GM19452 (cell line): ENCODE measurements at regions not wholly inside any gene's neighbourhood (a gene's known extent, or its start where the extent isn't known, plus 50 kb on each side); places are given as distances from the start of the nearest gene placed in this dataset.

Source experiments
- ATAC-seq: cut with Tn5 transposase; IDR thresholded peaks from one replicate; pipeline ENCODE4 v1.9.1; 2021; ENCODE audit not compliant: unreplicated experiment

DNA sequence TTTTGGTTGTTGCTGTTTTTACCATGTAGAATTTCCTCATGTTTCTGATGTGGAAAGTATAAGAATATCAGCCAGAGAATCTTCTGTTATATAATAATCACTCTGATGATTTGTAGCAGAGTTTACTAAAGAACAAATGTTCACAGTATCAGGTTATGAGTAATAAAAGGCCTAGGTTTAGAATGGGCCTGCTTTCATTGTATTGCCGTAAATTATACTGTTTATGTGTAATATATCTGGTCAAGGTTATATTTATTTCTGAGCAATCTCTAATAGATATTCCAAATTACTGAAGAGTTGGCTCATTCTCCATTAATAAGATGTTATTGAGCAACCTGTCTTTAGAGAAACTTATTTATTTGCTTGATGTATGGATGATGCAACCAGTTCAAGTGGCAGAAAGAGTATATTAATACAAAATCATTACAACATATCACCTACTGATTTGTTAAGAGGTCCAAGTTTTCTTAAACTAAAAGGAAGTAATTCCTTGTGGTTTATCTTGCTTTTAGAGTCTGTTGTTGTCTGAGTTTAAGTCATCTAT is 649.4 kb upstream of the CXADR start:
- no peak for ATAC-seq

DNA sequence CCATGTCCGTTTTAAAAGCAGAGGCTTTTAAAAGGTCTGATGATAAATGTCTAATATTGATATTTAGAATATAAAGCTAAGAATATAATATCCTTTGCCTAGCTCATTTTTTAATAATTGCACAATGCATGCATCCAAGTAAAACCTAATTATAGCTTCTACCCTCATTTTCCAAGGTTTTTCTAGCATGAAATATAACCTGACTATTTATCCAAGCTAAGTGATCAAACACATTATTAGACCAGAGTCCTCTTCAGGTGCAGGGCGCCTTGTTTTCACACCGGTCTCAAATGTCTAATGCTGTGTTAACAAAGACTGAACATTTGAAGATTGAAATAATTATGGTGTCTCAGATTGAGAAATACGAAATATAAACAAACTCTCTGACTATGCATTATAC is 648.9 kb upstream of the CXADR start:
- no peak for ATAC-seq

DNA sequence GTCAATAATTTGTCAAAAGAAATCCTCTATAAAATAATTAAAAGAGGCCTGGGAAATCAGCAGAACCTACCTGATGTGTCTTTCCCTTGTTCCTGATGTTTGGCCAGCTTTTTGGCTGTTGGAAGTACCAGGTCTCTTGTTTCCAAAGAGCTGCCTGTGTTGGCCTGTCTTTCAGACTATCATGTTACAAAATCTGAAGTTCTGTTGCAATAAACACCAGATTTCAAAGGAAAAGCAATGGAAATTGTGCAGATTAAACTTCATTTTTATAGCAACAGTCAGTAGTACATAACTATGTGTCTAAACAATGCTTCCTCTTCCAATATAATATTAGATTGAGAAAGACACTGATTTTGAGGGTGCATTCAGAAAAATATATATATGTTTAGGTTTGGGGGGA is 647.2 kb upstream of the CXADR start:
- no peak for ATAC-seq

DNA sequence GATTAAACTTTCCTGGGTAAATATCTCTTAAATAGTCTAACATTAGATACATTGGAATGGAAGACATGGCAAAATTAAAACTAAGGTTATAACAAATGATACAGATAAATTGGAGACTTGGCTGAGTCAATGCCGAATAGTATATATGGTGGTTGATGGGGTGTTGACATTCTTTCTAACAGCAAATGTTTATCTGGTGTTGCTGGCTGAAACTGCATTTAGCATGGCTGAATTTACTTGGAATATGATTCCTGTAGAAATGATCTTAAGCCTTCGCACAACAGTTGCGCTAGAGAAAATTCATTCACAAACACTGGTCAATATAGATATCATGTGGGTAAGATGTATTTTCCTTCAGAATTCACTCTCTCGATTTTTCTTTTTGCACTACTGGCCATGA is 646.0 kb upstream of the CXADR start:
- ATAC-seq = no peak

DNA sequence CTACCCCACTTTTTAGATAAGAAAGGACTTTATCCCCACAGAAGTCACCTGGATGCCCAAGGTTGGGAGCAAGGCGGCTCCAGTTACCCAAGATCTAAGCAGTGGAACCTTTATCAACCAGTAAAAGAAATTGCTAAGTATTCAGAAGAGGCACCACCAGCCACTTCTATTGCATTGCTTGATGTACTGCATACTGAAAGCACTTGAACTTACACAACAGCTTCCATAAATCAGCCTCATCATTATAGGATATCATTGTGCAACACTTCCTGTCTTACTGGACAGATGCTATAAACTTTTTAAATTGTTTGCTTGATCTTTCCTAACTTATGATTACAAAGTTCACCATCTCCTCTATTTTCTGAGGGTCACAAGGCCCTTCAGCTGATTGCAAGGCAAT is 642.7 kb upstream of the CXADR start:
- ATAC-seq = no peak

DNA sequence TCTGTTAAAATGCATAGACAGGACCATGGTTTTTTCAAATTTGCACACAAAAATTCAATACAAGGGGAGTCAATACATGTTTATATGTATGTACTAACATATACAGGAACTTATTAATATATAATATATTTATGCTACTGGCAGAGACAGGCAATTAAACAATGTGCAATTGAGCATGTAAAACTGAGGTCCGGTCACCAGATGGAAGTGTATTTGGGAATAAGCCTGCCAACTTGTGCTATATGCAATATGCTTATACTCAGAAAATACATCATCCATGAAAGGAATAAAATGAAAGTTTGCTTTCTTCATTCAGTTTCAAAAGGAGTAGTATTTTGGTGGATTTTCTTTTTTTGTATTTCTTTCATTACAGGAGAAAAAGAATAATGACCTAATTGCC is 640.2 kb upstream of the CXADR start:
- no peak for ATAC-seq

DNA sequence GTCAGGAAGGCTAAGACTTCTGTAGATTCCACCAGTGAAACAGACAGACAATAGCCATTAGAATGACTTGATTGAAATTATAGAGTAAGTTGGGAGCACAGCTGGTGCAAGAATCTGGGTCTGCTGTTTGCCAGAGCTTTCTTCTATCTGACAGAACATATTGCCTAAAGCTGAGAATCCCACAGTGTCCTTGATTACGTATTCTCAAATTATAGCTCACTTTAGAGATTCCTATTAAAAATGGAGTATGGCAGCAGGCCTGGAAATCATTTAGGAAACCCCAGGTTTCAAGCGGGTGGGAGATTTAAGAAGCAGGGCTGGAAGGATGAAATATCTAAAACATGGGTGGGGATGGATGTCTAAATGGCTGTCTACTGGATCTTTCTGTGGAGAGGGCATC is 639.7 kb upstream of the CXADR start:
- ATAC-seq = no peak

GRCh38 chr21:16873596-16873995 is 639.2 kb upstream of the CXADR start:
- ATAC-seq = no peak

DNA sequence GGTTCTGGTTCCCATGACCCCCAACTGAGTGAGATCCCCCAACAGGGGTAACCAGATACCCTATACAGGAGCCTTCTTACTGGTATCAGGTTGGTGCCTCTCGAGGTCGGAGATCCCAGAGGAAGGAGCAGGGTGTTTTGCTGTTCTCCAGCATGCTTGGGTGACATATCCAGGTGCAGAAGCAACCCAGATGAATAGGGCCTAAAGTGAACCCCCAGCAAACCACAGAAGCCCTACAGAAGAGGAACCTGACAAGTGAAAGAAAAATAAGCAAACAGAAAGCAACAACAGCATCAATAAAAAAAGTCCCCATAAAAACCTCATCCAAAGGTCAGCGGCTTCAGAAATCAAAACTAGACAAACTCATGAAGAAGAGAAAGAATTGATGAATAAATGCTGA is 633.4 kb upstream of the CXADR start:
- ATAC-seq = no peak

GRCh38 chr21:16891821-16892220 is 621.0 kb upstream of the CXADR start:
- ATAC-seq = no peak

GRCh38 chr21:16900685-16901084 is 612.2 kb upstream of the CXADR start:
- ATAC-seq = no peak

GRCh38 chr21:16908077-16908476 is 604.8 kb upstream of the CXADR start:
- ATAC-seq = no peak

GRCh38 chr21:16910435-16911165 is 602.2 kb upstream of the CXADR start:
- no peak for ATAC-seq

GRCh38 chr21:16911166-16911607 is 601.7 kb upstream of the CXADR start:
- no peak for ATAC-seq

DNA sequence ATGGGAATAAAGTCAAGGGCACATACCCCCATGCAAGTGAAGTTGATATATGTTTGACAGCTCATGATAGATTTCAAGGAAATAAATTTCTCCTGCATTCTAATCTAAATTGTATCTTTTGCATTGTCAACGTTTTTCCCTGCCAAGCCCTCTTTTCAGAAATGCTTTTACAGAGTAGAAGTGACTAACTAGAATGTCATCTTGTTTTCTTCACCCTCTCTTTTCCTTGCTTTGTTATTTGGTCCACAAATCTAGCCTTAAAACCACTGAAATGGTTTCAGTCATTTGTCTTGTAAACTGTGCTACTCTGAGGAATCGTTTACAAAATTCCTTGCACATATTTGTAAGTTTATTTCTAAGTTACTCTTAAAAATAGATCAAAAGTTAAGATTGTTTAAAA is 600.8 kb upstream of the CXADR start:
- ATAC-seq = no peak

- ATAC-seq = no peak
Observed at GRCh38 chr21:16913010-16913409, 599.8 kb upstream of the CXADR start.

- ATAC-seq = no peak
Observed at GRCh38 chr21:16928439-16928838, 584.4 kb upstream of the CXADR start.

GRCh38 chr21:16932314-16932713 is 580.5 kb upstream of the CXADR start:
- ATAC-seq = no peak

- ATAC-seq = no peak
Observed at GRCh38 chr21:16942703-16943102, 570.1 kb upstream of the CXADR start.

- no peak for ATAC-seq
Observed at GRCh38 chr21:16943231-16943630, 569.6 kb upstream of the CXADR start.

- ATAC-seq = no peak
Observed at GRCh38 chr21:16945580-16945979, 567.3 kb upstream of the CXADR start.

DNA sequence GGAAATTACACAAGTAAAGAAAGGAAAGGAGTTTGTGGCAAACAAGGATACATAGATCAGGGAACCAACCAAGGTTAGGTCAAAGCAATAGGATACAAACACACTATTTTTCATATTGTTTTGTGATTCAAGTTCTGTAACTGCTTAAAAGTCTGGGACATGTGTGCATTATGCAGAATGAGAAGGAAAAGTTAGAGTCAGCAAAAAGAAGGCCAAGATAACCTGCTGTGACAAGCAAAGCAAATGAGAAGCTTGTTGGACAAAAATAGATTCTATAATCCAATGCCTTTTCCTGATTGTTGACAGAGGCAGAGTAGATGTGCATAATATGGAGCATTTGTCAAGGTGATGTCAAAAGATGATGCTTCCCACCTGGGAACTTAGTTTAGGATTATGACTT is 556.0 kb upstream of the CXADR start:
- no peak for ATAC-seq

- ATAC-seq = no peak
Observed at GRCh38 chr21:16965424-16965823, 547.4 kb upstream of the CXADR start.
